Inferior parietal cortex (tissue), 1 donor: ENCODE measurements at regions not wholly inside any gene's neighbourhood (a gene's known extent, or its start where the extent isn't known, plus 50 kb on each side); places are given as distances from the start of the nearest gene placed in this dataset.
"Not testable (repeated sequence)": the region's sequence is repeated elsewhere in the genome, so short reads cannot be mapped to it uniquely, and the experiment has no call there.

Source experiments
- DNase-seq: peaks from one replicate; pipeline ENCODE4 v3.0.0-alpha.2; 2016; ENCODE audit errors: extremely low spot score

DNA sequence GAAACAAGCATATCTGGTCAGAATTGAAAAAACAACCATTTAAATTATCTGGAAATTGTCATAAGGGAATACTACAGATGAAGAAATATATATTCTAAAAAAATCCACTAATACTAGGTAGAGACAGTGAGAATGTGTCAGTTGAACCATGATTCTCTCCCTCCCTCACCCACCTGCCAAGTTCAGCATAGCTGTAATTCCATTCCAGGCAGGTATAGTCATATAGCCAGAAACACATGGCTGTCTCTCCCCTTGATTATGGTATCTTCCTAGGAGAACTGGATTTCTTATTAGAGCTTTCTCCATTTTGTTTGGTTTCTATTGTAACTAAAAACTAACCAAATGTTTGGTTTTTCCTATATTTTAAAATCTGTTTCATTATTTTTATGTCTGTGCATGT lies 509.2 kb downstream of the CDH10 start:
- DNase-seq: no peak

DNA sequence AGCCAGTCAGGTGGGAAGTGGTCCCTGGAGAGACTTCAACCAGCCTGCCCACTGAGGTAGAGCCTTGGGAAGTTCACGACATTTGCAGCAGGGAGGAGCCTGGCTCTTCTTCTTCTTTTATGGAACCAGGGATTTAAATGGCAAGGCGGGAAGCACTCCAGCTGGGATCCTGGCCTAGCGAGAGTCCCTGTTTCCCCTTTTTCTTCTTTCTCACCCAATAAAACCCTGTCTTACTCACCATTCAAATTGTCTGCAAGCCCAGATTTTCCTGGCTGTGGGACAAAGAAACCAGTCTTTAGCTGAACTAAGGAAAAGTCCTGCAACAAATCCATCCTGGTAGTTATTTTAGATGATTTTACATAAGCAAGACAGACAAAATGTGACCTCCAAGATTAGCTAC lies 503.7 kb downstream of the CDH10 start:
- peak; percentile 71 for DNase-seq

DNA sequence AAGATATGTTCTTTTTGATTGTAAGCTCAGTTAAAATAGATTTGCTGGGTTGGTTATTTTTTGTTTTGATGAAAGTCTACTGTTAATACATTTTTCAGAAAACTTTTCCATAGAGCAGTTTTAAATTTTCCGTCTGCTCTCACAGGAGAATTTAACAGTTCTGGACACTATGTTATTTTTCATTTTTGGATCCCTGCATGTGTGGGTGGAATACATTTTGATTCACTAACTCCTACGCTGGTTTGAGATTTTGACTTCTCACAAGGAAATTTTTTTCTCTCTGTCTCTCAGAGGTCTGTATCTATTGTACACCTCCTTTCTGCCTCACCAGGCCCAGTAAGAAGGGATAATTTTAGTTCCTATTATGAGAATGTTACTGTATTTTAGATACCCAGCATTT lies 502.4 kb downstream of the CDH10 start:
- peak; percentile 62 for DNase-seq

DNA sequence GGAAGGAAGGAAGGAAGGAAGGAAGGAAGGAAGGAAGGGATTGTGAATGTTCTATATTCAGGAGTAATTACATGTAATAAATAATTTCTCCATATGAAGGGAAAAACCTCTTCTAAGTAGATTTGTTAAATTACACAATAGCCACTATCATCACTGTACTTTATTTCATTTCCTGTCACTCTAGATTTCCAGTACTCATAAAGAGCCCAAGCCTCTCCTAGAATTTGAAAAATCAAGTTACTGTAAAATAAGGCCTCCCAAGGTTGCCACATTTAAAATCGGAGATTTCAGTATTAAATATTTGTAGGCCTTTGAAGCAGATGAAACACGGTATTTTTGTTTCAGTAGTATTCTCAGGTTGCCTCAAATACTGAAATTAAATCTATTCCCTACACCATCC lies 499.0 kb downstream of the CDH10 start:
- no peak for DNase-seq

DNA sequence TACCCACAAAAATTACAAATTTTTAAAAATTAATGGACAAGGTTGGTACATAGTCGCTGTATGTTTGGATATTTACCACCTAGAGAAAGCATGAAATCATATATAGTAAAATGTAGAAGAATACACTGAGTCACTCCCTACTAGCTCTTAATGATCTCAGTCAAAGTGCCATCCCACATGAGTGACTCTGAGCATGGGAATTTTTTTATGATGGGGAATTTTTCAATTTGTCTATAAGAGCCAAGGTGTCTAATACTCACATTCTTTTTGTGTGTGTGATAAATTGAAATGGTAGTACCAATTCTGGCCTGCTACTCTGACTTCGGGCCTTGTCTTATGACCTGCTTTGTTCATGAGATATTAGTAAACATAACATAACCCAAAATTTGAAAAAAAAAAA lies 483.2 kb downstream of the CDH10 start:
- DNase-seq: no peak

DNA sequence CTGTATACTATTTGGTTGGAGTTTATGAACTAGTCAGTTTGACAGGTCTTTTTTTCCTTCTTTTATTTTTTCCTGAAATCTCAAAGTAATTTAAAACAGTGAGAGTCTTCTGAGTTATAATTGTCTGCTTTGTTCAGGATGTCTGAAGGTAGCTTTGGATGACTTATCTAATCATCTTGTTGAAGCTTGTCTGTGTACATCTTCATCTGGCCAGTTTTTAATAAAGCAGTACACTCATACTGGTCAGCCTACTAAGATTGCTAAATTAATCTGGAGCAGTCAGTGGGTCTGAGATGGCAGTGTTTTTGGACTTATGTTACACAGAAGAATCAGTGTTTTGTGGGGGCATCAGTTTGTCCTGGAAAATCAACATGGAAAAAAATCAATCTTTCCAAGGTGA lies 482.4 kb downstream of the CDH10 start:
- no peak for DNase-seq

DNA sequence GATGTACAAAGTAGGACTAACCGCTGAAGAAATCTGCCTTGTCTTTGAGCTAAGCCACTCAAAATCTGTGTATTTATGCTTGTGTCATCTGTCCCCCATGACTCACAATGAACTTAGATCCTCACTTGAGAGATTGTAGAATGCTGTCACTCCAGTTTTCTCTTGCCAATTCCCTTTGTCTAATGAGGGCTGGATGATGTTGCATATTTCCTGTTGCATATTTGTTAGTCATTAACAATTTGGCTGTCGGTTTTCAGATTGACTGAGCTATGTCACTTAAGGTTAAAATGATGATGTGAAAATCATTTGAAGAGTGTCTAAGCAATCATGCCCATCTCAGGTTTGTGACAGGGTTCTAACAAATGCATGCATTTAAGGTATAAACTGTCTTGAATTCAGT lies 481.7 kb downstream of the CDH10 start:
- no peak for DNase-seq

DNA sequence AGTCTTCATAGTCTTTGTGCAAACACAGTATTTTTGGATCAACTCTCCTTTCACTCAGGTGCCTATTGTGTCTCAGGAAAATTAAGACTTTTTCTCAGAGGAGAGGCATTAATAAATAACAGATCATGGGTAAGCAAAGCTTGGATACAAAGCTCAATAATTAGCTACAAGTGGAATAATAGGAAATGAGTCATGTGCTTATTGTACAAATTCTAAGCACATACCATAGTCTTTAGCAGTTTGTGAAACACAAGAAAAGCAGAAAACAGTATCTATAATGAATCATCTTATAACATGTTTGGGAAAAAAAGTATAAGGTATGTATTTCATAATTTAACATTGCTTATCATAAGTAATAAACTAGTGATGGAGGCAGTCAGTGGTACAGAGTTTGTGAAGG lies 477.0 kb downstream of the CDH10 start:
- no peak for DNase-seq

DNA sequence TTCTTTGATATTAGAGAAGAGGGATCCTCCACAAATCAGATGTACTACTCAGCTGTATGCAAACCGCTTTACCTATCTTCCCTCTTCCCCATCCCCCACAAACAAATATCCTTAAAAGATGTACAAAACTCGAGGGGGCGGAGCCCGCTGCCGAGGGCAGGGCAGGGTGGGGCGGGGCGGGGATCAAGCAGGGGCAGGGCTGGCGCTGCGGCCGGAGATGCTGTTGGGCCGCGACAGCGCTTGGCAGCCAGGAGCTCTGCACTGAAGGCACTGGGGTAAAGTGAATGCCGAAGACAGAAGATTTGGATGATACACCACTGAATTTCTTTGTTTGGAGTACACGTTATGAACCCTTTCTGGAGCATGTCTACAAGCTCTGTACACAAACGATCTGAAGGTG lies 474.8 kb downstream of the CDH10 start:
- DNase-seq: no peak

DNA sequence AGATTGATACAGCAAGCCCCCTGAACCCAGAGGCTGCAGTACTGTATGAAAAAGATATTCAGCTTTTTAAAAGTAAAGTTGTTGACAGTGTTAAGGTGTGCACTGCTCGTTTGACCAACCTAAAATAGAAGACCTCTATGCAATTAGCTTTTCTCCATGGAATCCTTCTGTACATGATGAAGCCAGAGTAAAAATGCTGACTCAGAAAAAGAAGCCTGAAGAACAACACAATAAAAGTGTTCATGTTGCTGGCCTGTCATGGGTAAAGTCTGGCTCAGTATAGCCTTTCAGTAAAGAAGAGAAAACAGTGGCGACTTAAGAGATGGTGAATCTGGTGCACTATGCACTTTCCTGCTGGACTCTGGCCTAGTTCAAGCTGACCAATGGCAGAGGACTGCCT lies 473.8 kb downstream of the CDH10 start:
- not testable (repeated sequence) for DNase-seq

DNA sequence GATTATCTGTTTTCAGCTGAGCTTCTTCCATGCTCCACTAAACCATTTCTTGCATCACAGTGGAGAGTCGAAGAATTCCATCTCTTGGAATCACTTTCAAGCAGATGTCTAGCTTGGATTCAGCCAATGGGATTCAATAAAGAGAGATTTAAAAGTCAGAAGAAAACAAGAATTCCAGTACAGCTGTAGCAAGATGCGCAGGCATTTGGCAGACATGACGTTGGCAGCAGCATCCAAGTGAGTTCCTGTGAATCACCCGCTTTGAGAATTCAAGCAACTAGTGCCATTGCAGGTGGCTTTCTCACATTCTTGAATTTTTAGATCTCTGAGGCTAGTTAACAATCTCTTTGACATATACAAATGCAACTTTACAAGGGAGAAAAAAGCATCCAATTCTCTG lies 467.0 kb downstream of the CDH10 start:
- peak; percentile 8 for DNase-seq

DNA sequence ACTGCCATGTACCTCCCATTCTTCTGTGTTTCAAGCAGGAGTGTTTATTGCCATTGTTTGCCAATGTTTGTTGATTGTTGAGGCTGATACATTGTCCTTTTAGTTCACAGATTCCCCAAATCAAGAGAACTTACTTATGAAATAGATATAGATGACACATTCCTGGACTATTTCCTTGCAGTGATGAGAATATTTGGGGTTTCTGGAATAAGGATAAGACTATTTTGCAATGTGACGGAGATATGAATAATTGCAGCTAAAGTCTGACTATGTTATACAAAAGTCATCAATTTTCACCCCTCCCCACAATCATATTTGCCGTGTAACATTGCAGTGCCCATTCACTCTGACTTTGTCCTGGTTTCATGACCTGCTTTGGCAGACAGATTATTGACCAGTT lies 460.8 kb downstream of the CDH10 start:
- no peak for DNase-seq

DNA sequence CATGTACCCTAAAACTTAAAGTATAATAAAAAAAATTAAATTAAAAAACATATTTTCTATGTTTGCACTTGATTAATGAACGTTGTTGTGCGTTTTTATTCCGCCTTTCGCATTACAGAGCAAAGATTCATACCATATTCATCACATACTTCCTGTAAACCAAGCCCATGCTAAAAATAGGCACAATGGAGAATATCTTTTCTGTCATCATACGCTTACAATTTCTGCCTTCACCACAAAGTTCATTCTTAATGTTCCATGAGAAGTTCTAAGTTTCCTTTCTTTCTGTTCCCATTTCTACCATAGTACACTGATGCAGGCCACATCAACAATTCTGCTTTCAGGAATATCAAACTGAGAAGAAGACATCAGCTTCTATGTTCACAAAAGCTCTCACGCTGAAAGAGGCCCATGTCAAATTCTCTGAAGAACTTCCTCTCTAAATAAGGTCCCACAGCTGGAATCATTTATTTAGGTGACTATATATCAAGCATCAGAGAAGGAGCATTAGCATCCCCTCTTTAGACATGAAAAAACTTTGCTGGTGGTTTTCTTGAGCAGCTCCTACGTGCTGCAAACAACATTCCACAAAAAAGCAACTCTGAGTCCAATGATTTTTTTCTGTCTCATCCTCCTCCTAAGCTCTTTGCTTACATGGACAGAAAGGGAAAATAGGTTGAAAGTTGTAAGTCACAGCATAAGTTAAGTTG lies 456.4 kb downstream of the CDH10 start:
- DNase-seq: no peak

DNA sequence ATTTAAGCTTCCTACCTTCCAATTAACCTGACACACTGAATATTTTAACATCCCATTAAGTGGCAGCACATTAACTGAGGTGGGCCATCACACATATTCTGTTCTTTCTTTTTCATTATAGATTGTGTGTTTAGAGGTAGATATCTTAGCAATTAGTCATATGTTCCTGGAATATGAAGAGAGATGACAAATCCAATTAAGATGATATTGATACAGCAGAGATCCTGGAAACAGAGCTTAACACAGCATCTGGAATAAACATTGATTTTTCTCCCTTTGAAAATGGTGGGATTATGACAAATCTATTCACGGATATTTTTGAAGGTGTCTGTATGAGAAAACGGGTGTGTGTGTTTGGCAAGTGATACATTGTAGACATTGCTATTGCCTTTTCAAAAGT lies 448.0 kb downstream of the CDH10 start:
- no peak for DNase-seq

DNA sequence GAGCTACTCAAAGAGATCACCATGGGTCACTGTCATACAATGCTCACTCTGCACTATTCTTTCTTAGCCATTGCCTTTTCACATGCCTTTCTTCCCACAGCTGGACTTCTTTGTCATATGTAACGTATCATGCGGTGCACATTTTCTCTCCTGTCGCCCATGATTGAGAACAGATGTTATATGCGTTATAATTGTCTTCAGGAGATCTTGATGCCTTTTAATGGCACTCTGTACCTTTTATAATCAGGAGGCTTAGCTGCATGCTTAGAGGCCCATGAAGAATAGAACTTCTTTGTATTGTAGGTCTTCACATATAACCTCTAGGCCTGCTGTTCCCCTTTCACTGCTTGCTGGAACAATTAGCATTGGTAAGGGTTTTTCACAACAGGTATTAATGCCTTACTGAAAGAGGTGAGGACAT lies 436.1 kb downstream of the CDH10 start:
- no peak for DNase-seq

DNA sequence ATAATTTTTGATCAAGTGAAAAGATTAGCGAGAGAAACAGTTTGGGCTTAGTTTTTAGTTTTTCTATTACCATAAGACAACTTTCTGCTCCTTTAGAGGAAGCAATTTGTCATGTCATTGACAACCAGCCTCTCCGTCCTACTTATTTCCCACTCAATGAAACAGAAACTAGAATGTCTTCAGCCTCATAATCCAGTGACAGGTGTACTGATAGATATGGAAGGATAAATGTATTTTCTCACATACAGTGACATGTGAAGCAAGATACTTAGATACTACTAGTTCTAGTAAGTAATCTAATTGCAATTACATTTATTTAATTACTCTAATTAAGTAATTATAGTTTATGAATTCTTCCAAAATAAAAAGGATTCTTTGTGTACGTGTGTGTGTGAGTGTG lies 429.7 kb downstream of the CDH10 start:
- no peak for DNase-seq

DNA sequence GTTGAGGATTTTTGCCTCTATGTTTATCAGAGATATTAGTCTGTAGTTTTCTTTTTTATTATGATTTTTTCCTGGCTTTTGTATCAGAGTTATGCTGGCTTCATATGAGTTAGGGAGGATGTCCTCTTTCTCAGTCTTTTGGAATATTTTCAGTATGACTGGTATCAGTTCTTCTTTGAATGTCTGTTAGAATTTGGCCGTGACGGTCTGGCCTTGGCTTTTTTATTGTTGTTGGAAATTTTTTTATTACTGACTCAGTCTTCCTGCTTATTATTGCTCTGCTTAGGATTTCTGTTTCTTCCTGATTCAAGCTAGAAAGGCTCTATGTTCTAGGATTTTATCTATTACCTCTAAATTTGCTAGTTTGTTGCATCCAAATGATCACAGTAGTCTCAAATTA lies 421.9 kb downstream of the CDH10 start:
- no peak for DNase-seq

DNA sequence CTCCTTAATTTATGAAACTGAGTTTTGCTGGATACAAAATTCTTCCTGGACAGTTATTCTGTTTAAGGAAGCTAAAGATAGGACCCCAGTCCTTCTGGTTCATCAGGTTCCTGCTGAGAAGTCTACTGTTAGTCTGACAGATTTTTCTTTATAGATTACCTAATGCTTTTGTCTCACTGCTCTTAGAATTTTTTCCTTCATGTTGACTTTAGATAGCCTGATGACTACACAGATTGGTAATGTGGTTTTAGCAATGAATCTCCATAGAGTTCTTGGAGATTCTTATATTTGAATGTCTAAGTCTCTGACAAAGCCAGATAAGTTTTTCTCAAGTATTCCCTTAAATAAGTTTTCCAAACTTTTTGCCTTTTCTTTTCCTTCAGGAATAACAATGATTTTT lies 419.7 kb downstream of the CDH10 start:
- DNase-seq: no peak

DNA sequence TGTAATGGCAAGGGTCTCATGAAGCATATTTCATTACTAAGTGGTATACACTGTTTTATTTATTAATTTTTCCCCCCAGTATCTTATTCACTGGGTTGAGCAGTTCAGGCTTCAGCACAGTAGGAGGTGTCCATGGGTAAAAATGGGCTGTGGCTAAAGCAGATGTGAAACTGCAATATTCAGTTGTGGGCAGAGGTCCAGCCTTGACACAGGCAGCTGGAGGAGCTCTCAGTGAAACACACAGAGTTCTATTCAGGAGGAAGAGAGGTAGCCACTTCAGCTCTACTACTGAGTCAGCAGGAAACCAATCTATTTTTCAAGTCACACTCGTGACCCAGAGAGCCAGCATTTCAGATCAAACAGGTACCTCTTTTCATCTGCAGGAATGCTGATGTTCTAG lies 418.3 kb downstream of the CDH10 start:
- DNase-seq: no peak

DNA sequence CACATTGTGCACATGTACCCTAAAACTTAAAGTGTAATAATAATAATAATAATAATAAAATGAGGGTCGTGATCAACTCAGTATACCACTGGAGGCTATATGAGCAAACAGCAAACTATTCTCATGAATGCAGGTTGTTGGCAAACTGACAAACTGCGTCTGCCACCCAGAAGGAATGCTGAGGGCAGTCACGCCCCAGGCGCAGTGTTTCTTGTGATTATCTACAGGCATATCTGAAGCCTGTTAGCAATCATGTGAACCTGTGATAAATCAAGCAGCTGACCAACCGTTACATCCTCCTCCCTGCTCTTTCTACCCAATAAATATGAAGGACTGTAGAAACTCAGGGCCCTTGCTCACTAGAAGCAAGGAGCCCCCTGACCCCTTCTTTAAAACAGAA lies 416.9 kb downstream of the CDH10 start:
- not testable (repeated sequence) for DNase-seq

DNA sequence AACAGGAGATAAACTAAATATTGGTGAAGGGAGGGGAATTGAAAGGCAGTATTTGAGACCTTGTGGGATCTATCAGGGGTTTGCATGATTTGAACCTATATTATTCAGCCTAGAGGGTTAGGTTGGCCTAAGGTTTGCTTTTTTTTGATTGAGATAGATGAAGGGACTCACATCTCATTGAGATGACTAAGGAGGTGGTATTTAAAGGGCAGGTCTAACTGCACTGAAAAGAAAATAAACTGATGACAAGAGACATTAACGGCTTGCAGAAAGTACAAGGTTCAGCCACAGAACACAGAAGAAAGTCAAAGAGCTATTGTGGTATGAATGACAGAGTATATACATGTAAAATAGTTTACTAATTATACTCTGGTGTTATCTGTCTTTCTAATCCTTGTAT lies 412.7 kb downstream of the CDH10 start:
- DNase-seq: no peak

DNA sequence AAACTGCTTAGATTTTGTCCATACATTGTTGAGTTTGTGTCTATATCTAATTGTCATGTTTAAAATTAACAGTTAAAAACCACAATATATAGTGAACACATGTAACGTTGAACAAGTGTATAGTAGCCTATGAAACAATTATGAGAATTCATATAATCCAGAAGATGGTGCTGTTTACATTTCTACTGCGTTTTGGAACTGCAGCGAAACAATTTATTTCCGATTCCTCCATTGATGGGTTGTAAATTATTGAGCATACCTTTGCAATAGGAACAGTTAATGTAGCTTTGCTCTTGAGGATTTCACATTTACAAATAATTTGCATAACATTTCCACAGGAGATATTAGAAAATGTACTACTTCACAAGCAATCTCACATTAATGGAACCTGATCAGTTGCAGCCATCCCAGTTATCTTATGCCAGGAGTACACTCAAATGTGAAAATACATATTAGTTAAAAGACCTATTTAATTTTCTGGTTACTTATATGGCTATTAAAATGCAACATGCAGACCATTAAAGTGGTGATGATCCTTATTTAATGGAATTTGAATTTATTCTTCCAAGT lies 411.8 kb downstream of the CDH10 start:
- peak; percentile 47 for DNase-seq

DNA sequence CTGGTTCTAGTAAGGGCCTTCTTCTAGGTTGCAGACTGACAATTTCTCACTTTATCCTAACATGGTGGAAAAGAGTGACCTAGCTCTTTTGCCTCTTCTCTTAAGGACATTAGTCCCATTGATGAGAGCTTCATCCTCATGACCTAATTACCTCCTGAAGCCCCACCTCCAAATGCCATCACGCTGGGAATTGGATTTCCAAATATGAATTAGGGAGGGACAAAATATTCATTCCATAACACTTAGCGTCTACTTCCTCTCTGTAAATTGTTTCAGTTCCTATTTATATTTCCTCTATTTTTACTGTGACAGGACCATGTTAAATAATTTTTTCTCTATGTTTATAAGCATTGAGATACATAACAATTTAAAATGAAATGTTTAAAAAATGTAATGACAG lies 408.8 kb downstream of the CDH10 start:
- DNase-seq: no peak

DNA sequence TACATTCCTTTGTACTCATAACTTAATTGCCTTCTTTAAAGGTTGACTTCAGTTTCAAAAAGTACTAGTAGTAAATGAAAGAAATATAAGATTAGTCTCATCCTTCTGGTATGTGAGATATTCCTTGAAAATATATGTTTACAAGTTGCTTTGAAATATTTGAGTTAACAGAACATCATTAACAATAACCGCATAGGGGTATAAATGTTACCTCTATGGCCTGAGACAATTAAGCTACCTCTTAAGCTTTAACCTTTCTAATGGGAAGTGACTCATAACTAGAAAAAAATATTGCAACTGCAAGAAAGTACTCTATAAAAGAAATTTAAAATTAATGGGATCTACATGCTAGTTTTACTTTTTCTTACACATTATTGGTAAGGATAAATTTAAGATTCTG lies 399.0 kb downstream of the CDH10 start:
- no peak for DNase-seq
